SH-SY5Y (cell line): ENCODE measurements at regions not wholly inside any gene's neighbourhood (a gene's known extent, or its start where the extent isn't known, plus 50 kb on each side); places are given as distances from the start of the nearest gene placed in this dataset.

Experiments used
- GATA2 ChIP-seq: IDR thresholded peaks from 2 replicates; pipeline ENCODE4 v1.6.1; 2011; ENCODE audit warnings: mild to moderate bottlenecking, low read depth, low read length
- GATA3 ChIP-seq: IDR thresholded peaks from 2 replicates; pipeline ENCODE4 v1.6.1; 2011; ENCODE audit warnings: low read depth, mild to moderate bottlenecking, low read length, moderate library complexity

DNA sequence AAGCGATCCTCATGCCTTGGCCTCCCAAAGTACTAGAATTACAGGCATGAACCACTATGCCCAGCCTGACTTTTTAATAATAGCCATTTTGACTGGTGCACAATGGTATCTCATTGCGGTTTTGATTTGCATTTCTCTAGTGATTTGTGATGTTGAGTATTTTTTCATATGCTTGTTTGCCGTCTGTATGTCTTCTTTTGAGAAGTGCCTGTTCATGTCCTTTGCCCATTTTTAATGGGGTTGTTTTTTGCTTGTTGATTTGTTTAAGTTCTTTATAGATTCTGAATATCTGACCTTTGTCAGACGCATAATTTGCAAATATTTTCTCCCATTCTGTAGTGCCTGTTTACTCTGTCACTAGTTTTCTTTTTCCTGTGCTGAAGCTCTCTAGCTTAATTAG is 219.2 kb upstream of the CTBP2 start:
- no peak for TF ChIP-seq GATA2
- TF ChIP-seq GATA3 = no peak
